ENCODE measurements at regions not wholly inside any gene's neighbourhood (a gene's known extent, or its start where the extent isn't known, plus 50 kb on each side); places are given as distances from the start of the nearest gene placed in this dataset.

GRCh38 chr16:85983606-85984230 lies 84.8 kb downstream of the IRF8 start:
- Histone ChIP-seq H3K4me3 (ENCODE audit: low read length) (no peak overlapping the region), H3K4me1 (ENCODE audit: control insufficient read depth, insufficient read depth, low read length) (no peaks in the 10 kb centered on the region), H3K27ac (ENCODE audit: low read length) (no peak overlapping the region), H3K27me3 (ENCODE audit: control insufficient read depth, insufficient read depth) (no peaks in the 10 kb centered on the region), H3K9me3 (ENCODE audit: control insufficient read depth, low read length) (no peaks in the 10 kb centered on the region)
- intact Hi-C loops (cut with DNase I) = no loop called here
- peak in 1 of 2 donors; percentile 19 for ATAC-seq
- peak in 1 of 3 donors; percentile 70 for DNase-seq
- WGBS = 72% methylated on average over 20 of the region's 20 CpGs

DNA sequence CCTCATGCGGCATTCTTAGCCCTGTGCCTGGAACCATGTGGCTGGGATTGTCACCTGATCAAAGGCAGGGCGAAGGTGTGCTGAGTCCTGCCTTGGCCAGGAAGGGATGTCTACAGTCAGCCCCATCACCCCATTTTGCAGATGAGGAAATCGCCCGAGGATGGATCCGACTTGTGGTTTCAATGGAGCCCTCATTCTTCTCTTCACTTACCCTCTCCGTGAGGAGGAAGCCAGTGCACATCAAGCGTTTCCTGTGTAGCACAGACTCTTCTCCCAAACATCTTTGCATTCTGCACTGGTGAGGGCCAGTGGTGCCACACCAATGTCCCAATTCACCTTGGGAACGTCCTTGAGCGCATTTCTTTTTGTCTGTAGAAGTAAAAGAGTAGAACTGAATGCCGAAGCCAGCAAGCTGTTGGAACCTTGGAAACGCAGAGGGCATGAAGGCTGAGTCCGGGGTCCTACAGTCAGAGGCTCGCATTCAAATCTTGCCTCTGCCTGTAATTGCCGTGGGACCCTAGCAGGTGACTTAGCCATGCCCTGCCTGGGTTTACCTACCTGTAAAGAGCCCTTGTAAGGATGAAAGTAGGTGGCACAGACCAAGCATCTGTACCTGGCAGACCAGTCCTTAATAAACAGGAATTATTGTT lies 85.4 kb downstream of the IRF8 start:
- WGBS = 81% methylated on average over 14 of the region's 14 CpGs
- DNase-seq = no peak
- H3K27me3 ChIP-seq (ENCODE audit: control insufficient read depth, insufficient read depth) = no peaks in the 10 kb centered on the region
- no peak overlapping the region for H3K4me3 ChIP-seq (ENCODE audit: low read length)
- ATAC-seq = no peak
- H3K9me3 ChIP-seq (ENCODE audit: control insufficient read depth, low read length) = no peaks in the 10 kb centered on the region
- intact Hi-C loops (cut with DNase I) = no loop called here
- no peaks in the 10 kb centered on the region for H3K4me1 ChIP-seq (ENCODE audit: control insufficient read depth, insufficient read depth, low read length)
- no peak overlapping the region for H3K27ac ChIP-seq (ENCODE audit: low read length)

GRCh38 chr16:85984947-85985451 lies 86.0 kb downstream of the IRF8 start:
- H3K4me3 ChIP-seq (ENCODE audit: low read length) = no peak overlapping the region
- DNase-seq (peak; percentile 35 to 70 (median 66)), ATAC-seq (peak; percentile 35 to 59)
- no peaks in the 10 kb centered on the region for H3K9me3 ChIP-seq (ENCODE audit: control insufficient read depth, low read length)
- no peaks in the 10 kb centered on the region for H3K27me3 ChIP-seq (ENCODE audit: control insufficient read depth, insufficient read depth)
- no peak overlapping the region for H3K27ac ChIP-seq (ENCODE audit: low read length)
- WGBS = 50% methylated on average over 20 of the region's 20 CpGs
- H3K4me1 ChIP-seq (ENCODE audit: control insufficient read depth, insufficient read depth, low read length) = no peaks in the 10 kb centered on the region
- intact Hi-C loops (cut with DNase I) = loop anchor here in 2 of 4 donors (5.0 kb wide), 1 partner anchor 163 kb away; no protein-coding TSS in a partner anchor

- intact Hi-C loops (cut with DNase I) = loop anchor here in 3 of 4 donors (2.0 to 5.0 kb wide), 2 partner anchors 164 to 165 kb away; no protein-coding TSS in a partner anchor
- DNase-seq (peak in 1 of 3 donors; percentile 50), ATAC-seq (no peak)
- 53% methylated on average over 11 of the region's 12 CpGs for WGBS
- no peak overlapping the region for H3K27ac ChIP-seq (ENCODE audit: low read length)
- H3K4me1 ChIP-seq (ENCODE audit: control insufficient read depth, insufficient read depth, low read length) = no peaks in the 10 kb centered on the region
- no peak overlapping the region for H3K4me3 ChIP-seq (ENCODE audit: low read length)
- H3K9me3 ChIP-seq (ENCODE audit: control insufficient read depth, low read length) = no peaks in the 10 kb centered on the region
- H3K27me3 ChIP-seq (ENCODE audit: control insufficient read depth, insufficient read depth) = no peaks in the 10 kb centered on the region
These were observed 88.2 kb downstream of the IRF8 start for GRCh38 chr16:85986931-85987749.

- DNase-seq = no peak
- Histone ChIP-seq H3K4me1 (ENCODE audit: control insufficient read depth, insufficient read depth, low read length) (no peaks in the 10 kb centered on the region), H3K27me3 (ENCODE audit: control insufficient read depth, insufficient read depth) (no peaks in the 10 kb centered on the region), H3K9me3 (ENCODE audit: control insufficient read depth, low read length) (no peaks in the 10 kb centered on the region), H3K4me3 (ENCODE audit: low read length) (no peak overlapping the region), H3K27ac (ENCODE audit: low read length) (no peak overlapping the region)
- ATAC-seq = no peak
- WGBS = 36% methylated on average over 5 of the region's 5 CpGs
- intact Hi-C loops (cut with DNase I) = loop anchor here in 3 of 4 donors (2.0 to 5.0 kb wide), 2 partner anchors 165 kb away; no protein-coding TSS in a partner anchor
These were observed 88.8 kb downstream of the IRF8 start for GRCh38 chr16:85987750-85988078.

DNA sequence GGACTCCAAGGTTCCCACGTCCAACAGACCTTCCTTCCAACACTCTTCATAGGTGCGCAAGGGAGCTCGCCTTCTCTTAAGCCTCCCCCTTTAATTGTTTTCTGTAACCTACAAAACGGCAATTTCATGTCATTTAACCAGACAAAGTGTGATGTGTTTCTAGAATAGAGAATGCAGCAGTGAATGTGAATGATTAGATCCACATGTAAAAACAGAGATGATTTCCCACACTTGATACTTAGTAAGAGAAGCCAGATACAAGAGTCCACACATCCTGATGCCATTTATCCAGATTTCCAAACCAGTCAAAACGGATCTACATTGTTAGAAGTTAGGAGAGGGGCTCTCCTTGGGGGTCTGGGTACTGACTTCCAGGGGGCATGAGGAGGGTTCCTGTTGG lies 89.3 kb downstream of the IRF8 start:
- WGBS = 75% methylated on average over 5 of the region's 5 CpGs
- intact Hi-C loops (cut with DNase I) = loop anchor here in 2 of 4 donors (5.0 kb wide), 1 partner anchor 166 kb away; no protein-coding TSS in a partner anchor
- Histone ChIP-seq H3K4me1 (ENCODE audit: control insufficient read depth, insufficient read depth, low read length) (no peaks in the 10 kb centered on the region), H3K27ac (ENCODE audit: low read length) (no peak overlapping the region), H3K9me3 (ENCODE audit: control insufficient read depth, low read length) (no peaks in the 10 kb centered on the region), H3K4me3 (ENCODE audit: low read length) (no peak overlapping the region), H3K27me3 (ENCODE audit: control insufficient read depth, insufficient read depth) (no peaks in the 10 kb centered on the region)
- no peak for ATAC-seq
- DNase-seq = no peak

DNA sequence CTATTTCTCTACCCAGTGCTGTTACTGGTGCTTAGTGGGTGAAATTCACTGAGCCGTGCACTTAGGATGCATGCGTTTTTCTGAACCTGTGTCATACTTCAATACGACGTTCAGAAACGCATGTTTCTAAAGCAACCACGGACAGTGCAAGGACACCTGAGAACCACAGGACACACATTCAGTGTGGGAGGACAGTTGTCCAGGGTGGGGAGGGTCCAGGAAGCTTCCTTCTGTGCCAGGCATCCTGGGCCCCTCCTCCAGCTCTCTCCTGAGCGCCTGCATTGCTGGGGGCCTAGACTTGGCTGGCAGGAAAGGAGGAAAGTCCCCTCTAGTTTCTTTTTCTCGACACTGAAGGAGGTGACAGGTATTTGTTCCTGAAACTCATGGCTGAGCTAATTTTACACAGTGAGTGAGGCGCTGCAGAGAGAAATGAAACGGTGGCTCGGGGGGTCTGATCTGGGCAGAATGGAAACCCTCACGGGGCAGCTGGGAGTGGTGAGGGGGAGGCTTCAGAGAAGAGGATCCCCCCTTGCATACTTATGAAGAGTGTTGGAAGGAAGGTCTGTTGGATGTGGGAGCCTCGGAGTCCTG lies 89.9 kb downstream of the IRF8 start:
- ATAC-seq (no peak), DNase-seq (no peak)
- Histone ChIP-seq H3K4me1 (ENCODE audit: control insufficient read depth, insufficient read depth, low read length) (no peaks in the 10 kb centered on the region), H3K4me3 (ENCODE audit: low read length) (no peak overlapping the region), H3K27me3 (ENCODE audit: control insufficient read depth, insufficient read depth) (no peaks in the 10 kb centered on the region), H3K27ac (ENCODE audit: low read length) (no peak overlapping the region), H3K9me3 (ENCODE audit: control insufficient read depth, low read length) (no peaks in the 10 kb centered on the region)
- intact Hi-C loops (cut with DNase I) = loop anchor here in 2 of 4 donors (5.0 kb wide), 1 partner anchor 167 kb away; no protein-coding TSS in a partner anchor
- 65% methylated on average over 13 of the region's 13 CpGs for WGBS

DNA sequence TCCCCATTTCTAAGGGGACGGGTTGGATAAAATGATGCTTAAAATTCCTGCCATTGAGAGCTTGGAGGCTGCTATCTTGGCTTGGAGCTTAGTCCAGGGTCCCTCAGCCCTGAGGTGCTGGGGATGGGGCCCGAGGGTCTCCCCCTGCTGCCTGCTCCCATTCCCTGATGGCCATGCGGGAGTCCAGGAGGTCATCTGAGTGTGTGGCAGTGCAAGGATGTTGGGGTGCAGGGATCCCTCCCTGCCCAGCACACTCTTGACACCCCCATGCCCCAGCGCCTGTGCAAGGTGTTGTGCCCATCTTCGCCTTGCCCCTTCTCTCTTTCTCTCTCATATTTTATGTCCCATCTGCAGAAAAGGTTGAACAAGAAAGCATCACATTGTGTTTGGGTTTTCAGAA lies 90.4 kb downstream of the IRF8 start:
- Histone ChIP-seq H3K4me3 (ENCODE audit: low read length) (no peak overlapping the region), H3K9me3 (ENCODE audit: control insufficient read depth, low read length) (no peaks in the 10 kb centered on the region), H3K27me3 (ENCODE audit: control insufficient read depth, insufficient read depth) (no peaks in the 10 kb centered on the region), H3K4me1 (ENCODE audit: control insufficient read depth, insufficient read depth, low read length) (no peaks in the 10 kb centered on the region), H3K27ac (ENCODE audit: low read length) (no peak overlapping the region)
- DNase-seq (no peak), ATAC-seq (no peak)
- intact Hi-C loops (cut with DNase I) = loop anchor here in 2 of 4 donors (5.0 kb wide), 1 partner anchor 167 kb away; no protein-coding TSS in a partner anchor
- WGBS = 83% methylated on average over 5 of the region's 5 CpGs

GRCh38 chr16:85989863-85990643 lies 91.1 kb downstream of the IRF8 start:
- no peak for DNase-seq
- no peaks in the 10 kb centered on the region for H3K4me1 ChIP-seq (ENCODE audit: control insufficient read depth, insufficient read depth, low read length)
- 69% methylated on average over 15 of the region's 15 CpGs for WGBS
- intact Hi-C loops (cut with DNase I) = loop anchor here in 2 of 4 donors (5.0 kb wide), 1 partner anchor 168 kb away; no protein-coding TSS in a partner anchor
- H3K27ac ChIP-seq (ENCODE audit: low read length) = no peak overlapping the region
- no peak overlapping the region for H3K4me3 ChIP-seq (ENCODE audit: low read length)
- no peaks in the 10 kb centered on the region for H3K27me3 ChIP-seq (ENCODE audit: control insufficient read depth, insufficient read depth)
- no peak for ATAC-seq
- H3K9me3 ChIP-seq (ENCODE audit: control insufficient read depth, low read length) = no peaks in the 10 kb centered on the region

- 83% methylated on average over 12 of the region's 12 CpGs for WGBS
- H3K27me3 ChIP-seq (ENCODE audit: control insufficient read depth, insufficient read depth) = no peaks in the 10 kb centered on the region
- DNase-seq = no peak
These were observed 91.9 kb downstream of the IRF8 start for GRCh38 chr16:85990861-85991301.

More at GRCh38 chr16:85990861-85991301, 91.9 kb downstream of the IRF8 start:
- intact Hi-C loops (cut with DNase I) = no loop called here
- Histone ChIP-seq H3K9me3 (ENCODE audit: control insufficient read depth, low read length) (no peaks in the 10 kb centered on the region), H3K4me3 (ENCODE audit: low read length) (no peak overlapping the region), H3K4me1 (ENCODE audit: control insufficient read depth, insufficient read depth, low read length) (no peaks in the 10 kb centered on the region), H3K27ac (ENCODE audit: low read length) (no peak overlapping the region)
- ATAC-seq = no peak

All from right cardiac atrium (tissue), 5 donors.